Left lobe of liver (tissue), 2 donors: ENCODE measurements at regions not wholly inside any gene's neighbourhood (a gene's known extent, or its start where the extent isn't known, plus 50 kb on each side); places are given as distances from the start of the nearest gene placed in this dataset.
A peak's percentile ranks its signal among the peaks of the same experiment; 100 is the strongest.
"Not testable (repeated sequence)": the region's sequence is repeated elsewhere in the genome, so short reads cannot be mapped to it uniquely, and the experiment has no call there.

Experiments used
- ATAC-seq: fragments of 200-7000 bp; cut with Tn5 transposase; one replicate; pipeline ENCODE4 v1.9.1; 2020; ENCODE audit warnings: mild to moderate bottlenecking, moderate library complexity
- DNase-seq: peaks from one replicate; pipeline ENCODE4 v3.0.0-alpha.2; 2020; ENCODE audit warnings: low spot score
- donor health status: DM: no; HTN: no; CAD: no; lungs with moderate emphysema.
- donor health status: DM: no; HTN: yes; CAD: no.

- DNase-seq (no peak), ATAC-seq (no peak)
Measured at GRCh38 chr12:74322792-74323191, 214.8 kb upstream of the ATXN7L3B start.

- no peak for DNase-seq
- ATAC-seq: no peak
Measured at GRCh38 chr12:74328623-74329022, 209.0 kb upstream of the ATXN7L3B start.

GRCh38 chr12:74334780-74335179, 202.9 kb upstream of the ATXN7L3B start:
- no peak for DNase-seq
- no peak for ATAC-seq

GRCh38 chr12:74337951-74338350, 199.7 kb upstream of the ATXN7L3B start:
- no peak for DNase-seq
- ATAC-seq: no peak

GRCh38 chr12:74339211-74339610, 198.4 kb upstream of the ATXN7L3B start:
- ATAC-seq (no peak), DNase-seq (no peak)

GRCh38 chr12:74349925-74350324, 187.7 kb upstream of the ATXN7L3B start:
- no peak for DNase-seq
- ATAC-seq: no peak

- no peak for DNase-seq
Measured at GRCh38 chr12:74365178-74365964, 172.3 kb upstream of the ATXN7L3B start.

GRCh38 chr12:74370608-74371216, 166.9 kb upstream of the ATXN7L3B start:
- ATAC-seq (peak; percentile 44), DNase-seq (no peak)

More at GRCh38 chr12:74365178-74365964, 172.3 kb upstream of the ATXN7L3B start:
- peak; percentile 28 for ATAC-seq

GRCh38 chr12:74379114-74379513, 158.5 kb upstream of the ATXN7L3B start:
- ATAC-seq: no peak
- no peak for DNase-seq

GRCh38 chr12:74381958-74382357, 155.7 kb upstream of the ATXN7L3B start:
- no peak for ATAC-seq

GRCh38 chr12:74382983-74383382, 154.7 kb upstream of the ATXN7L3B start:
- no peak for DNase-seq
- no peak for ATAC-seq

More at GRCh38 chr12:74381958-74382357, 155.7 kb upstream of the ATXN7L3B start:
- no peak for DNase-seq

- DNase-seq (peak; percentile 71), ATAC-seq (peak; percentile 99)
Measured at GRCh38 chr12:74391283-74391682, 146.4 kb upstream of the ATXN7L3B start.

GRCh38 chr12:74393272-74393671, 144.4 kb upstream of the ATXN7L3B start:
- DNase-seq (no peak), ATAC-seq (no peak)

GRCh38 chr12:74394647-74395046, 143.0 kb upstream of the ATXN7L3B start:
- ATAC-seq: no peak
- DNase-seq: no peak

- DNase-seq (no peak), ATAC-seq (no peak)
Measured at GRCh38 chr12:74401035-74401434, 136.6 kb upstream of the ATXN7L3B start.

GRCh38 chr12:74401966-74402365, 135.7 kb upstream of the ATXN7L3B start:
- no peak for DNase-seq
- no peak for ATAC-seq

- ATAC-seq, DNase-seq: not testable (repeated sequence)
Measured at GRCh38 chr12:74403221-74403470, 134.5 kb upstream of the ATXN7L3B start.

- DNase-seq (no peak), ATAC-seq (no peak)
Measured at GRCh38 chr12:74408601-74409166, 129.0 kb upstream of the ATXN7L3B start.

GRCh38 chr12:74412606-74413230, 124.9 kb upstream of the ATXN7L3B start:
- ATAC-seq (peak; percentile 29), DNase-seq (no peak)

- DNase-seq: no peak
- peak; percentile 84 for ATAC-seq
Measured at GRCh38 chr12:74415633-74416032, 122.0 kb upstream of the ATXN7L3B start.

- DNase-seq: no peak
- ATAC-seq: no peak
Measured at GRCh38 chr12:74418573-74418972, 119.1 kb upstream of the ATXN7L3B start.

- no peak for ATAC-seq
- DNase-seq: no peak
Measured at GRCh38 chr12:74424778-74425177, 112.9 kb upstream of the ATXN7L3B start.
